GM23338 (cell line): ENCODE measurements at regions not wholly inside any gene's neighbourhood (a gene's known extent, or its start where the extent isn't known, plus 50 kb on each side); places are given as distances from the start of the nearest gene placed in this dataset.
"Not testable (repeated sequence)": the region's sequence is repeated elsewhere in the genome, so short reads cannot be mapped to it uniquely, and the experiment has no call there.

Experiments
- ATAC-seq: fragments of 200-7000 bp; cut with Tn5 transposase; 3 replicates; pipeline ENCODE4 v1.9.1; 2020
- DNase-seq: peaks from one replicate; pipeline ENCODE4 v3.0.0-alpha.2; 2015; ENCODE audit warnings: low spot score
- H2AFZ ChIP-seq: fragments of 200-600 bp; sonication (generic); 2 replicates; pipeline ENCODE4 v1.8.0; 2016; ENCODE audit warnings: antibody characterized with exemption, mild to moderate bottlenecking, moderate library complexity
- H3F3A ChIP-seq: fragments of 200-600 bp; sonication (generic); replicated peaks from 2 replicates; pipeline ENCODE4 v1.8.0; 2017; ENCODE audit warnings: antibody characterized with exemption, mixed run types, low read depth
- H3K27ac ChIP-seq: fragments of 200-600 bp; sonication (generic); 2 replicates; pipeline ENCODE4 v1.6.1; 2016; ENCODE audit warnings: low read depth
- H3K27me3 ChIP-seq: fragments of 200-600 bp; sonication (generic); 2 replicates; pipeline ENCODE4 v1.8.0; 2016; ENCODE audit warnings: mild to moderate bottlenecking, mixed run types, moderate library complexity; ENCODE audit not compliant: insufficient read depth
- H3K36me3 ChIP-seq: fragments of 200-600 bp; sonication (generic); 2 replicates; pipeline ENCODE4 v1.8.0; 2016; ENCODE audit warnings: mild to moderate bottlenecking; ENCODE audit not compliant: insufficient read depth
- H3K4me1 ChIP-seq: fragments of 200-600 bp; sonication (generic); 2 replicates; pipeline ENCODE4 v1.8.0; 2016; ENCODE audit warnings: mild to moderate bottlenecking, moderate library complexity; ENCODE audit not compliant: insufficient read depth
- H3K4me2 ChIP-seq: fragments of 200-600 bp; sonication (generic); 2 replicates; pipeline ENCODE4 v1.7.1; 2017; ENCODE audit warnings: mixed run types
- H3K4me3 ChIP-seq: fragments of 200-600 bp; sonication (generic); 2 replicates; pipeline ENCODE4 v1.6.1; 2016; ENCODE audit warnings: mixed run types
- H3K79me2 ChIP-seq: fragments of 200-600 bp; sonication (generic); replicated peaks from 2 replicates; pipeline ENCODE4 v1.8.0; 2017; ENCODE audit warnings: mild to moderate bottlenecking; ENCODE audit not compliant: insufficient read depth
- H3K9me2 ChIP-seq: fragments of 200-600 bp; sonication (generic); 2 replicates; pipeline ENCODE4 v1.8.0; 2017; ENCODE audit not compliant: insufficient read depth
- H4K20me1 ChIP-seq: fragments of 200-600 bp; sonication (generic); replicated peaks from 2 replicates; pipeline ENCODE4 v1.8.0; 2017; ENCODE audit warnings: mild to moderate bottlenecking; ENCODE audit not compliant: insufficient read depth
- H3K27ac Mint-ChIP-seq: 2 replicates; pipeline ENCODE4 v1.8.0; 2020; ENCODE audit warnings: inconsistent platforms, mild to moderate bottlenecking, moderate library complexity, mixed read lengths
- H3K27me3 Mint-ChIP-seq: 3 replicates; pipeline ENCODE4 v1.8.0; 2022; ENCODE audit warnings: low read depth, mild to moderate bottlenecking, moderate library complexity, mixed read lengths, inconsistent platforms; ENCODE audit not compliant: insufficient read depth, poor library complexity
- H3K36me3 Mint-ChIP-seq: 3 replicates; pipeline ENCODE4 v1.8.0; 2021; ENCODE audit warnings: low read depth, mild to moderate bottlenecking, inconsistent platforms, moderate library complexity, mixed read lengths
- H3K4me1 Mint-ChIP-seq: 3 replicates; pipeline ENCODE4 v1.8.0; 2020; ENCODE audit warnings: mild to moderate bottlenecking, inconsistent platforms, mixed read lengths
- H3K4me3 Mint-ChIP-seq: 3 replicates; pipeline ENCODE4 v1.8.0; 2021; ENCODE audit warnings: moderate library complexity, mild to moderate bottlenecking, inconsistent platforms, mixed read lengths
- H3K9me3 Mint-ChIP-seq: 3 replicates; pipeline ENCODE4 v1.8.0; 2020; ENCODE audit warnings: moderate library complexity, mild to moderate bottlenecking, inconsistent platforms, mixed read lengths
- POLR2AphosphoS5 ChIP-seq: IDR thresholded peaks from 2 replicates; pipeline ENCODE4 v1.6.1; 2016; ENCODE audit warnings: antibody characterized with exemption, low read depth
- TF ChIP-seq, protein P1 (sequence below), 2 experiments: fragments of 200-600 bp in 1 of 2; sonication (generic) in 1 of 2; conservative IDR thresholded peaks; 2 replicates each; pipeline versions ENCODE4 v1.5.1 to v1.6.1; 2016 to 2017; ENCODE audit warnings: antibody characterized with exemption in 2 of 2, low read depth in 2 of 2, mild to moderate bottlenecking in 2 of 2, moderate library complexity in 1 of 2

DNA sequence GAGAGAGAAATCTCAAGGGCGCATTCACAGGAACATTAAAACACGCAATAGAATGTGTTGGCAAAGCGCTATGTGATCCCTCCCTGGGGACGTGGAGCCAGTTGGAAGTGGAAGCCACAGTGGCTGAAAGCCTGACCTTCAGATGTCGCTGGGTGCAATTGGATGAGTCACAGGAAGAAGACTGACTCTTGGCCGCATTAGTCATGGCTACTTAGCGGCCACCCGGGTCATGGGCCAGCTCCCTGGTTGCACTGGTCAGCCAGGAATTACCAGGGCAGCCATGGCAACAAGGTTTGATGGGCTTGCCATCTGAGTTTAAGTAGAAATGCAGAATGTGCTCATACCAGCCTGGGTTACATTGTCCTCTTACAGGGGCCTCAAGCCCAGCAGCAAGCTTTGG lies 231.2 kb upstream of the FRG2C start:
- H3K27ac Mint-ChIP-seq, H3K36me3 ChIP-seq, H3K4me3 Mint-ChIP-seq: not testable (repeated sequence)

DNA sequence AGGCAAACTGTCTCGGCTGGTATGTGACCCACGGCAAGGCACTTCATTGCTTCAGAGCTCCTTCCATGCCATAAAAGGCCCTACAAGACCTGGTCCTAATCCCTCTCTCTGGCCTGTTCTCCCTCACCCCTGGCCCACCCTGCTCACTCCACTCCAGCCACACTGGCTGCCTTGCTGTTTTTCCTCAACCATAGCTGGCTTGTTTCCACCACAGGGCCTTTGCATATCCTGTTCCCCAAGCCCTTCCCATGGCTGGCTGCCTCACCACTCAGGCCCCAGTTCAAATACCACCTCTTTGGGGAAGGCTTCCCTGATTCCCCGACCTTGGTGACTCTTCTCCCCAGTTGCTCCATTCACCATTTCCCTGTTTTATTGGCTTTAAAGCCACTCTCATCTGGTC lies 230.8 kb upstream of the FRG2C start:
- not testable (repeated sequence) for H3K4me2 ChIP-seq, H3K9me2 ChIP-seq, H3K9me3 Mint-ChIP-seq, H3F3A ChIP-seq, H3K27me3 ChIP-seq, ATAC-seq, H3K27ac ChIP-seq, H3K27ac Mint-ChIP-seq, H3K79me2 ChIP-seq, DNase-seq, H3K4me3 ChIP-seq, H3K36me3 ChIP-seq, H2AFZ ChIP-seq, H3K4me3 Mint-ChIP-seq, H4K20me1 ChIP-seq
- peaks cover 13% of the 10 kb centered on the region for H3K4me1 ChIP-seq
- Mint-ChIP-seq H3K27me3 (peaks cover 10% of the 10 kb centered on the region), H3K36me3 (peaks cover 34% of the 10 kb centered on the region), H3K4me1 (peaks cover 17% of the 10 kb centered on the region)

More for the DNA sequence above, 231.2 kb upstream of the FRG2C start:
- H3K79me2 ChIP-seq, H3F3A ChIP-seq, H3K27ac ChIP-seq, H3K9me2 ChIP-seq, DNase-seq, H2AFZ ChIP-seq, H3K4me2 ChIP-seq, H3K27me3 ChIP-seq, H3K9me3 Mint-ChIP-seq, H4K20me1 ChIP-seq, H3K4me3 ChIP-seq, ATAC-seq: not testable (repeated sequence)
- H3K4me1 ChIP-seq: peaks cover 13% of the 10 kb centered on the region
- H3K36me3 Mint-ChIP-seq: peaks cover 37% of the 10 kb centered on the region
- H3K4me1 Mint-ChIP-seq: peaks cover 17% of the 10 kb centered on the region
- peaks cover 10% of the 10 kb centered on the region for H3K27me3 Mint-ChIP-seq

DNA sequence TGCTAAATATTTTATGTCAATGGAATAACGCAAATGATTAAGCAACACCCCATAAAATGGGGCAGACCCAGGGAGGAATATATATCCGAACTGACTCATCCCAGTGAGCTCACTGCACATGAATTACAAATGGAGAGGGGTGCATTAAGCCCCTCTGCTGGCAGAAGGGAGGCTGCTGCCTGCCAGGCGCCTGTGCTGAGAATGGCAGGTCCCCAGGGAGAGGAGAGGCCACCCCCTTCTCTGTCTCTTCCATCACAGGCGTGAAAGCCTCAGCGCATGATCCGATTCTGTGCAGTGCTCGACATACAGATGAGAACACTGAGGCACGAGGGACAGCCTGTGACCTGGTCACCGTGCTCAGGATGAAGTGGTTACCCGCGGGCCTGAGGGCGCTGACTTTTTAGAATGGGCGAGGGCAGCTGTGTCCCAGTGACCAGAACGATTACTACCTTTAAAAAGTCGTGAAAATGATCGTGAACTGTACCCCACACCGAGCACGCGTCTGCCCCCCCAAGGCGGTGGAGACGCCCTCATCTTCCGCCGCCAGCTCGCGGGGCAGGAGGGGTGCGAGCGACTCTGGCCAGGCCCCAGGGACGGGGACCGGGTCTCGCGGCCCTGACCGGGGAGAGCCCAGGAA lies 229.7 kb upstream of the FRG2C start:
- peaks cover 28% of the 10 kb centered on the region for H3K36me3 Mint-ChIP-seq
- Histone ChIP-seq H3K4me1 (peaks cover 13% of the 10 kb centered on the region), H3K4me2 (peak overlapping the region; percentile 87), H2AFZ (peak overlapping the region; percentile 32; the same call in 1 of the 2 replicates), H3K4me3 (peak overlapping the region; percentile 79)
- peaks cover 10% of the 10 kb centered on the region for H3K27me3 Mint-ChIP-seq
- H3K36me3 ChIP-seq, H3K79me2 ChIP-seq, H4K20me1 ChIP-seq, H3K27ac ChIP-seq, ATAC-seq, H3K9me3 Mint-ChIP-seq, H3F3A ChIP-seq, H3K27me3 ChIP-seq, H3K9me2 ChIP-seq: not testable (repeated sequence)
- H3K27ac Mint-ChIP-seq: peak overlapping the region; percentile 91
- H3K4me3 Mint-ChIP-seq: peak overlapping the region; percentile 96
- peaks cover 21% of the 10 kb centered on the region for H3K4me1 Mint-ChIP-seq
- DNase-seq: peak; percentile 15

DNA sequence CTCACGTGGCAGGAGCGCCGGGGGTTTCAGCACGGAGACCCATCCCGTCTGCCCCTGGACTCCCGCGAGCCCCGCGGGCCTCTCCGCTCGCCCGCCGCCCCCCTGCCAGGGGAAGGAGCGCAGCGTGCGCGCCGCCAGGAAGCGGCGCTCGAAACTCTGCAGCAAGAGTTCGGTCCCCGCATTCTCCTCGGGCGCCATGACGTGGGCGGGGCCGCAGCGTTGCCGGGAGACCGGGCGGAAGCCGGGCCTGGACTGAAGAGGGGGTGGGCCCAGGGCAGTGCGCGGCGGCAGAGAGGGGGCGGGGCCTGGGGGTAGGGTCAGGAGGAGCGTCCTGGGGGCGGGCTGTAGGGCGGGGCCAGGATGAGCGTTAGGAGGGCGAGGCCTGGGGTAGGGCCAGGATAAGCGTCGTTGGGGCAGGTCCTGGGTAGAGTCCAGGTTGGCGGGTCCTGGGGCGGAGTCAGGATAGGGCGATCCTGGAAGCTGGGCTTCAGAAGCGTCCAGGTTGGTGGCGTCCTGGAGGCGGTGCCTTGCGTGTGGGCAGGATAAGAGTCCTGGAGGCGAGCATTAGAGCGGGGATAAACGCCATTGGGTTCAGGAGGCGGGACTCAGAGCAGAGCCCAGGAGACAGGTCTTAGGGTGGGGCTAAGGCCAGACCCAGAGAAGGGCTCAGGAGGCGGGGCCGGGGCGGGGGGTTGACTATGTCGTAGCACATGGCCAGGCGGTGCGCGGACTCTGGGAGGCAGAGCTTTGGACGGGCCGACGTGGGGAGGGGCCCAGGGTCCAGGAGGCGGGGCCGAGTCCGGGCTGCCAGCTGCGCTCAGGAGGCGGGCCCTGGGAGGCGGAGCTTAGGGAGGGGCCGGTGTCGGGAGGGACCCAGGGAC lies 229.0 kb upstream of the FRG2C start:
- not testable (repeated sequence) for H2AFZ ChIP-seq, H3K79me2 ChIP-seq, H3K9me3 Mint-ChIP-seq, H3F3A ChIP-seq, H3K9me2 ChIP-seq, H3K27me3 ChIP-seq, H4K20me1 ChIP-seq, H3K36me3 ChIP-seq
- peaks cover 25% of the 10 kb centered on the region; the same call in 2 of the 3 replicates for H3K36me3 Mint-ChIP-seq
- peak overlapping the region; percentile 96 for H3K4me3 Mint-ChIP-seq
- Histone ChIP-seq H3K4me1 (peaks cover 13% of the 10 kb centered on the region), H3K4me2 (peak overlapping the region; percentile 87), H3K27ac (peak overlapping the region; percentile 92; the same call in 1 of the 2 replicates), H3K4me3 (peak overlapping the region; percentile 79)
- H3K4me1 Mint-ChIP-seq: peaks cover 21% of the 10 kb centered on the region
- peaks cover 10% of the 10 kb centered on the region for H3K27me3 Mint-ChIP-seq
- TF ChIP-seq POLR2AphosphoS5: peak; percentile 51
- TF ChIP-seq, protein P1, sequence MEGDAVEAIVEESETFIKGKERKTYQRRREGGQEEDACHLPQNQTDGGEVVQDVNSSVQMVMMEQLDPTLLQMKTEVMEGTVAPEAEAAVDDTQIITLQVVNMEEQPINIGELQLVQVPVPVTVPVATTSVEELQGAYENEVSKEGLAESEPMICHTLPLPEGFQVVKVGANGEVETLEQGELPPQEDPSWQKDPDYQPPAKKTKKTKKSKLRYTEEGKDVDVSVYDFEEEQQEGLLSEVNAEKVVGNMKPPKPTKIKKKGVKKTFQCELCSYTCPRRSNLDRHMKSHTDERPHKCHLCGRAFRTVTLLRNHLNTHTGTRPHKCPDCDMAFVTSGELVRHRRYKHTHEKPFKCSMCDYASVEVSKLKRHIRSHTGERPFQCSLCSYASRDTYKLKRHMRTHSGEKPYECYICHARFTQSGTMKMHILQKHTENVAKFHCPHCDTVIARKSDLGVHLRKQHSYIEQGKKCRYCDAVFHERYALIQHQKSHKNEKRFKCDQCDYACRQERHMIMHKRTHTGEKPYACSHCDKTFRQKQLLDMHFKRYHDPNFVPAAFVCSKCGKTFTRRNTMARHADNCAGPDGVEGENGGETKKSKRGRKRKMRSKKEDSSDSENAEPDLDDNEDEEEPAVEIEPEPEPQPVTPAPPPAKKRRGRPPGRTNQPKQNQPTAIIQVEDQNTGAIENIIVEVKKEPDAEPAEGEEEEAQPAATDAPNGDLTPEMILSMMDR (conservative IDR thresholded peaks at IDR 0.05; ENCODE audit: low read depth in 2 of 2): peak in 1 of 2 experiments; percentile 34; a peak in 2 of 4 replicates
- ATAC-seq: peak; percentile 100
- peak overlapping the region; percentile 100 for H3K27ac Mint-ChIP-seq
- DNase-seq: peak; percentile 97
